ENCODE measurements at regions not wholly inside any gene's neighbourhood (a gene's known extent, or its start where the extent isn't known, plus 50 kb on each side); places are given as distances from the start of the nearest gene placed in this dataset.
"Not testable (repeated sequence)": the region's sequence is repeated elsewhere in the genome, so short reads cannot be mapped to it uniquely, and the experiment has no call there.

- H3K36me3 Mint-ChIP-seq, result no peaks in the 10 kb centered on the region
- H3K4me3 Mint-ChIP-seq, result no peak overlapping the region
- no peaks in the 10 kb centered on the region for H3K9me3 Mint-ChIP-seq (ENCODE audit: low read depth)
- DNase-seq (no peak), ATAC-seq (no peak)
- H3K27ac Mint-ChIP-seq, result no peak overlapping the region
- peaks cover 1% of the 10 kb centered on the region for H3K27me3 Mint-ChIP-seq
- H3K4me1 Mint-ChIP-seq, result no peaks in the 10 kb centered on the region
- CTCF ChIA-PET, result no interaction called here
These were observed 357.4 kb downstream of the TBL1XR1 start for GRCh38 chr3:176839901-176840300.

GRCh38 chr3:176839466-176839865, 357.8 kb downstream of the TBL1XR1 start:
- no peak overlapping the region for H3K4me3 Mint-ChIP-seq
- no peaks in the 10 kb centered on the region for H3K27me3 Mint-ChIP-seq
- ATAC-seq (no peak), DNase-seq (no peak)
- CTCF ChIA-PET, result no interaction called here
- no peaks in the 10 kb centered on the region for H3K36me3 Mint-ChIP-seq
- no peaks in the 10 kb centered on the region for H3K9me3 Mint-ChIP-seq (ENCODE audit: low read depth)
- H3K27ac Mint-ChIP-seq, result no peak overlapping the region
- no peaks in the 10 kb centered on the region for H3K4me1 Mint-ChIP-seq

GRCh38 chr3:176827244-176827643, 370.0 kb downstream of the TBL1XR1 start:
- CTCF ChIA-PET; ATAC-seq; H3K4me1 Mint-ChIP-seq; H3K27ac Mint-ChIP-seq; H3K36me3 Mint-ChIP-seq; DNase-seq; H3K27me3 Mint-ChIP-seq; H3K4me3 Mint-ChIP-seq; H3K9me3 Mint-ChIP-seq (ENCODE audit: low read depth): not testable (repeated sequence)

GRCh38 chr3:176824811-176825210, 372.5 kb downstream of the TBL1XR1 start:
- Mint-ChIP-seq H3K36me3 (no peaks in the 10 kb centered on the region), H3K9me3 (ENCODE audit: low read depth) (no peaks in the 10 kb centered on the region), H3K27ac (no peak overlapping the region), H3K4me3 (no peak overlapping the region), H3K27me3 (no peaks in the 10 kb centered on the region), H3K4me1 (no peaks in the 10 kb centered on the region)
- CTCF ChIA-PET, result no interaction called here
- DNase-seq, result no peak
- ATAC-seq, result no peak

- CTCF ChIA-PET, result no interaction called here
- Mint-ChIP-seq H3K4me1 (no peaks in the 10 kb centered on the region), H3K9me3 (ENCODE audit: low read depth) (no peaks in the 10 kb centered on the region), H3K36me3 (no peaks in the 10 kb centered on the region), H3K27me3 (no peaks in the 10 kb centered on the region), H3K4me3 (no peak overlapping the region), H3K27ac (no peak overlapping the region)
- ATAC-seq, result no peak
- no peak for DNase-seq
These were observed 376.5 kb downstream of the TBL1XR1 start for GRCh38 chr3:176820764-176821163.

GRCh38 chr3:176816937-176817336, 380.3 kb downstream of the TBL1XR1 start:
- ATAC-seq (no peak), DNase-seq (no peak)
- Mint-ChIP-seq H3K36me3 (no peaks in the 10 kb centered on the region), H3K4me3 (no peak overlapping the region), H3K4me1 (no peaks in the 10 kb centered on the region), H3K27me3 (no peaks in the 10 kb centered on the region), H3K9me3 (ENCODE audit: low read depth) (no peaks in the 10 kb centered on the region), H3K27ac (no peak overlapping the region)
- CTCF ChIA-PET, result no interaction called here

- H3K27ac Mint-ChIP-seq, result no peak overlapping the region
- no peak overlapping the region for H3K4me3 Mint-ChIP-seq
- H3K36me3 Mint-ChIP-seq, result no peaks in the 10 kb centered on the region
- CTCF ChIA-PET, result no interaction called here
- ATAC-seq, result no peak
- H3K9me3 Mint-ChIP-seq (ENCODE audit: low read depth), result no peaks in the 10 kb centered on the region
- H3K4me1 Mint-ChIP-seq, result no peaks in the 10 kb centered on the region
- peak; percentile 47 for DNase-seq
- no peaks in the 10 kb centered on the region for H3K27me3 Mint-ChIP-seq
These were observed 383.0 kb downstream of the TBL1XR1 start for GRCh38 chr3:176814285-176814684.

- H3K9me3 Mint-ChIP-seq (ENCODE audit: low read depth), result no peaks in the 10 kb centered on the region
- no peak overlapping the region for H3K4me3 Mint-ChIP-seq
- no peaks in the 10 kb centered on the region for H3K4me1 Mint-ChIP-seq
- no peaks in the 10 kb centered on the region for H3K36me3 Mint-ChIP-seq
- ATAC-seq (no peak), DNase-seq (no peak)
- no peaks in the 10 kb centered on the region for H3K27me3 Mint-ChIP-seq
- CTCF ChIA-PET, result no interaction called here
- no peak overlapping the region for H3K27ac Mint-ChIP-seq
These were observed 389.3 kb downstream of the TBL1XR1 start for GRCh38 chr3:176807938-176808337.

GRCh38 chr3:176799675-176800074, 397.6 kb downstream of the TBL1XR1 start:
- Mint-ChIP-seq H3K36me3 (no peaks in the 10 kb centered on the region), H3K27ac (no peak overlapping the region), H3K9me3 (ENCODE audit: low read depth) (no peaks in the 10 kb centered on the region), H3K4me3 (no peak overlapping the region), H3K4me1 (no peaks in the 10 kb centered on the region), H3K27me3 (no peaks in the 10 kb centered on the region)
- no peak for DNase-seq
- CTCF ChIA-PET, result no interaction called here
- ATAC-seq, result no peak

GRCh38 chr3:176798680-176799079, 398.6 kb downstream of the TBL1XR1 start:
- CTCF ChIA-PET, result no interaction called here

GRCh38 chr3:176796371-176796770, 400.9 kb downstream of the TBL1XR1 start:
- H3K4me3 Mint-ChIP-seq, result no peak overlapping the region
- no peaks in the 10 kb centered on the region for H3K9me3 Mint-ChIP-seq (ENCODE audit: low read depth)
- no peaks in the 10 kb centered on the region for H3K36me3 Mint-ChIP-seq
- CTCF ChIA-PET, result no interaction called here
- no peak for DNase-seq
- H3K4me1 Mint-ChIP-seq, result no peaks in the 10 kb centered on the region
- no peak for ATAC-seq
- no peak overlapping the region for H3K27ac Mint-ChIP-seq
- H3K27me3 Mint-ChIP-seq, result no peaks in the 10 kb centered on the region

More at GRCh38 chr3:176798680-176799079, 398.6 kb downstream of the TBL1XR1 start:
- ATAC-seq, result no peak
- H3K9me3 Mint-ChIP-seq (ENCODE audit: low read depth), result no peaks in the 10 kb centered on the region
- H3K27ac Mint-ChIP-seq, result no peak overlapping the region
- H3K27me3 Mint-ChIP-seq, result no peaks in the 10 kb centered on the region
- DNase-seq, result no peak
- H3K4me1 Mint-ChIP-seq, result no peaks in the 10 kb centered on the region
- H3K4me3 Mint-ChIP-seq, result no peak overlapping the region
- H3K36me3 Mint-ChIP-seq, result no peaks in the 10 kb centered on the region

GRCh38 chr3:176795891-176796290, 401.4 kb downstream of the TBL1XR1 start:
- ATAC-seq, result no peak

GRCh38 chr3:176794406-176794805, 402.9 kb downstream of the TBL1XR1 start:
- no peak overlapping the region for H3K4me3 Mint-ChIP-seq
- H3K27me3 Mint-ChIP-seq, result no peaks in the 10 kb centered on the region
- CTCF ChIA-PET, result no interaction called here
- no peaks in the 10 kb centered on the region for H3K36me3 Mint-ChIP-seq
- DNase-seq (no peak), ATAC-seq (no peak)
- no peaks in the 10 kb centered on the region for H3K4me1 Mint-ChIP-seq
- H3K9me3 Mint-ChIP-seq (ENCODE audit: low read depth), result no peaks in the 10 kb centered on the region
- H3K27ac Mint-ChIP-seq, result no peak overlapping the region

More at GRCh38 chr3:176795891-176796290, 401.4 kb downstream of the TBL1XR1 start:
- Mint-ChIP-seq H3K4me1 (no peaks in the 10 kb centered on the region), H3K9me3 (ENCODE audit: low read depth) (no peaks in the 10 kb centered on the region), H3K4me3 (no peak overlapping the region), H3K27ac (no peak overlapping the region), H3K27me3 (no peaks in the 10 kb centered on the region), H3K36me3 (no peaks in the 10 kb centered on the region)
- no peak for DNase-seq
- CTCF ChIA-PET, result no interaction called here

- Mint-ChIP-seq H3K4me3 (no peak overlapping the region), H3K9me3 (ENCODE audit: low read depth) (no peaks in the 10 kb centered on the region), H3K27me3 (no peaks in the 10 kb centered on the region), H3K4me1 (no peaks in the 10 kb centered on the region), H3K36me3 (no peaks in the 10 kb centered on the region), H3K27ac (no peak overlapping the region)
- CTCF ChIA-PET, result no interaction called here
- no peak for ATAC-seq
- no peak for DNase-seq
These were observed 407.3 kb downstream of the TBL1XR1 start for GRCh38 chr3:176789947-176790346.

GRCh38 chr3:176789281-176789705, 408.0 kb downstream of the TBL1XR1 start:
- no peak for ATAC-seq
- Mint-ChIP-seq H3K4me1 (no peaks in the 10 kb centered on the region), H3K9me3 (ENCODE audit: low read depth) (no peaks in the 10 kb centered on the region), H3K27ac (no peak overlapping the region), H3K27me3 (no peaks in the 10 kb centered on the region), H3K4me3 (no peak overlapping the region), H3K36me3 (no peaks in the 10 kb centered on the region)
- DNase-seq, result no peak
- CTCF ChIA-PET, result no interaction called here
